Activated naive CD8-positive, alpha-beta T cell treated with anti-CD3 and anti-CD28 coated beads for 36 hours (primary cell): ENCODE measurements at regions not wholly inside any gene's neighbourhood (a gene's known extent, or its start where the extent isn't known, plus 50 kb on each side); places are given as distances from the start of the nearest gene placed in this dataset.
"Not testable (repeated sequence)": the region's sequence is repeated elsewhere in the genome, so short reads cannot be mapped to it uniquely, and the experiment has no call there.

ENCODE experiments used
- DNase-seq: peaks from one replicate; pipeline ENCODE4 v3.0.0; 2021
- H3K27ac Mint-ChIP-seq: one replicate; pipeline ENCODE4 v1.8.0; 2022; ENCODE audit warnings: mild to moderate bottlenecking, moderate library complexity, mixed read lengths
- H3K27me3 Mint-ChIP-seq: one replicate; pipeline ENCODE4 v1.8.0; 2022; ENCODE audit warnings: mild to moderate bottlenecking, mixed read lengths
- H3K36me3 Mint-ChIP-seq: one replicate; pipeline ENCODE4 v1.8.0; 2021; ENCODE audit warnings: mild to moderate bottlenecking, mixed read lengths
- H3K4me1 Mint-ChIP-seq: one replicate; pipeline ENCODE4 v1.8.0; 2021; ENCODE audit warnings: mixed read lengths
- H3K4me3 Mint-ChIP-seq: one replicate; pipeline ENCODE4 v1.8.0; 2022; ENCODE audit warnings: mild to moderate bottlenecking, moderate library complexity, mixed read lengths
- H3K9me3 Mint-ChIP-seq: one replicate; pipeline ENCODE4 v1.8.0; 2022; ENCODE audit warnings: mixed read lengths

- Mint-ChIP-seq H3K36me3 (no peaks in the 10 kb centered on the region), H3K4me3 (no peak overlapping the region), H3K27me3 (no peaks in the 10 kb centered on the region), H3K27ac (no peak overlapping the region), H3K4me1 (no peaks in the 10 kb centered on the region), H3K9me3 (no peaks in the 10 kb centered on the region)
- DNase-seq = no peak
These were observed 779.7 kb upstream of the PKDCC start for GRCh38 chr2:41267929-41268659.

- Mint-ChIP-seq H3K9me3 (no peaks in the 10 kb centered on the region), H3K4me3 (no peak overlapping the region), H3K27me3 (no peaks in the 10 kb centered on the region), H3K27ac (no peak overlapping the region), H3K36me3 (no peaks in the 10 kb centered on the region), H3K4me1 (no peaks in the 10 kb centered on the region)
- DNase-seq = no peak
These were observed 764.6 kb upstream of the PKDCC start for GRCh38 chr2:41283079-41283775.

DNA sequence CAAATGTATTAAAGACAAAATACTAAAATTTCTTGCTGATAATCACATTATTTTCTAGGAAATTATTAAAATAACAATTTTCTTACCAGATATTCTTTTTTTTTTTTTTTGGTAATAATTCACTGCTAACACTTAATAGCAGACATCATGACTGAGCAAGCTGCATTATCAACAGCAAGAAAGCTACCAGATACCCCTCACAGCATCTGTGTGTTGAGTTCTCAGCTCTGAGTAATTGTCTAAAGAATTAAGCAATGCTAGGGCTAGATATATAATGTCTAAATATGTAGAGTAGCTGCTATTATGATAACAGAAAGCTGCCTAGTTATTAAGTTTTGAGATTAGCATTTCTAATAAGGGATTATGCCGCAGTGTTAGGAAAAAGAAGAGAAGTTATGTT, 754.3 kb upstream of the PKDCC start:
- H3K36me3 Mint-ChIP-seq = no peaks in the 10 kb centered on the region
- no peak overlapping the region for H3K27ac Mint-ChIP-seq
- no peaks in the 10 kb centered on the region for H3K27me3 Mint-ChIP-seq
- H3K4me3 Mint-ChIP-seq = no peak overlapping the region
- no peaks in the 10 kb centered on the region for H3K4me1 Mint-ChIP-seq
- H3K9me3 Mint-ChIP-seq = no peaks in the 10 kb centered on the region
- no peak for DNase-seq

GRCh38 chr2:41294331-41294730, 753.5 kb upstream of the PKDCC start:
- no peaks in the 10 kb centered on the region for H3K27me3 Mint-ChIP-seq
- H3K36me3 Mint-ChIP-seq = no peaks in the 10 kb centered on the region
- no peaks in the 10 kb centered on the region for H3K9me3 Mint-ChIP-seq
- H3K27ac Mint-ChIP-seq = no peak overlapping the region
- H3K4me1 Mint-ChIP-seq = no peaks in the 10 kb centered on the region
- no peak overlapping the region for H3K4me3 Mint-ChIP-seq
- DNase-seq = no peak

- Mint-ChIP-seq H3K36me3 (no peaks in the 10 kb centered on the region), H3K4me1 (no peaks in the 10 kb centered on the region), H3K9me3 (no peaks in the 10 kb centered on the region), H3K4me3 (no peak overlapping the region), H3K27ac (no peak overlapping the region), H3K27me3 (no peaks in the 10 kb centered on the region)
- DNase-seq = no peak
These were observed 734.7 kb upstream of the PKDCC start for GRCh38 chr2:41313082-41313481.

DNA sequence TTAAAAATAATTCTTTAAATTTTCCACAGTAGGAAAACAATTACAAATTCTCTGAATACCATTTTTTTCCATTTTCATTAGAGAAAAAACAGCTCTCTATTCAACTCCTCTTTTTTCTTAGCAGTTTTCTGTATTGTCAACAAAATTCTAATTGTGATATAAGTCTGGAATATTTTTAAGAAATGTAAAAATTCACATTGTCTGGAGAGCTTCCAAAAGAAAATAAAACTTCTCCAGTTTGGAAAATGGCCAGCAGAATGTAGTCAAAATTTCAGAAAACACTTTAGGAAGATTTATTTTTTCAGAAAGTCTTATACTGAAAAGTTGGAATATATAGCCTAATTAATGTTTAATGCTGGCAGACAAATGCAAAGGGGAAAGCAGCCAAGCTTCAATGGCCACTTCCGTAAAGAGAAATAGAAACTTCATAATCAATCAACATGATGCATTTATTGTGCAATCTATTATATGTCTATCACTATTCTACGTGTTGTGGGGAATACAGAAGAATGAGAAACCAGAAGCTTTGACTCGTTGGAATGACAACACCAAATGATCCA, 733.2 kb upstream of the PKDCC start:
- H3K36me3 Mint-ChIP-seq = no peaks in the 10 kb centered on the region
- H3K4me3 Mint-ChIP-seq = no peak overlapping the region
- no peak overlapping the region for H3K27ac Mint-ChIP-seq
- no peaks in the 10 kb centered on the region for H3K27me3 Mint-ChIP-seq
- no peaks in the 10 kb centered on the region for H3K4me1 Mint-ChIP-seq
- no peaks in the 10 kb centered on the region for H3K9me3 Mint-ChIP-seq
- DNase-seq = no peak

GRCh38 chr2:41319437-41319836, 728.4 kb upstream of the PKDCC start:
- Mint-ChIP-seq H3K27ac (no peak overlapping the region), H3K36me3 (no peaks in the 10 kb centered on the region), H3K27me3 (no peaks in the 10 kb centered on the region), H3K9me3 (no peaks in the 10 kb centered on the region), H3K4me3 (no peak overlapping the region), H3K4me1 (no peaks in the 10 kb centered on the region)
- DNase-seq = no peak

GRCh38 chr2:41320491-41320890, 727.3 kb upstream of the PKDCC start:
- no peak overlapping the region for H3K27ac Mint-ChIP-seq
- H3K27me3 Mint-ChIP-seq = no peaks in the 10 kb centered on the region
- DNase-seq = no peak
- H3K36me3 Mint-ChIP-seq = no peaks in the 10 kb centered on the region
- H3K4me3 Mint-ChIP-seq = no peak overlapping the region
- no peaks in the 10 kb centered on the region for H3K4me1 Mint-ChIP-seq
- H3K9me3 Mint-ChIP-seq = no peaks in the 10 kb centered on the region

GRCh38 chr2:41321351-41321750, 726.5 kb upstream of the PKDCC start:
- no peaks in the 10 kb centered on the region for H3K4me1 Mint-ChIP-seq

GRCh38 chr2:41326851-41327250, 721.0 kb upstream of the PKDCC start:
- Mint-ChIP-seq H3K27ac (no peak overlapping the region), H3K9me3 (no peaks in the 10 kb centered on the region), H3K4me3 (no peak overlapping the region), H3K27me3 (no peaks in the 10 kb centered on the region), H3K4me1 (no peaks in the 10 kb centered on the region), H3K36me3 (no peaks in the 10 kb centered on the region)
- DNase-seq = no peak

More at GRCh38 chr2:41321351-41321750, 726.5 kb upstream of the PKDCC start:
- H3K36me3 Mint-ChIP-seq = no peaks in the 10 kb centered on the region
- H3K4me3 Mint-ChIP-seq = no peak overlapping the region
- no peaks in the 10 kb centered on the region for H3K27me3 Mint-ChIP-seq
- H3K27ac Mint-ChIP-seq = no peak overlapping the region
- DNase-seq = no peak
- no peaks in the 10 kb centered on the region for H3K9me3 Mint-ChIP-seq

DNA sequence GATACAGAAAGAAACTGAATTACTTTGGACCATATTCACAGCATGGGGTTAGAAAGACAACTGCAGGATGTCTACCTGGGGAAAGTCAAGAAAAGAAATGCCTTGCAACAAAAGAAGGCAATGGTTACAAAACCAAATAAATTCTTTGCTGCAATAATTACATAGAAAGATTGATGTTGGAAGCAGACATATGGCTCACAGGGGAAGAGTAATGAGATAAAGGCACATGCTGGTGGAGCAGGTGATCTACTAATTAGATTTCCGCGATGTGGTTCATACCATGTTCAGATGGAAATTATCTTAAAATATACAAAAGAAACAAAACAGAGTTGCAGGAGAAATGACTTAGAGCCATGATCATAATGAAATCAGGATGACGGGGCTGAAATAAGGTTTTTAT, 718.8 kb upstream of the PKDCC start:
- no peak overlapping the region for H3K27ac Mint-ChIP-seq
- no peaks in the 10 kb centered on the region for H3K27me3 Mint-ChIP-seq
- H3K9me3 Mint-ChIP-seq = no peaks in the 10 kb centered on the region
- H3K4me3 Mint-ChIP-seq = no peak overlapping the region
- H3K36me3 Mint-ChIP-seq = no peaks in the 10 kb centered on the region
- no peak for DNase-seq
- H3K4me1 Mint-ChIP-seq = no peaks in the 10 kb centered on the region

DNA sequence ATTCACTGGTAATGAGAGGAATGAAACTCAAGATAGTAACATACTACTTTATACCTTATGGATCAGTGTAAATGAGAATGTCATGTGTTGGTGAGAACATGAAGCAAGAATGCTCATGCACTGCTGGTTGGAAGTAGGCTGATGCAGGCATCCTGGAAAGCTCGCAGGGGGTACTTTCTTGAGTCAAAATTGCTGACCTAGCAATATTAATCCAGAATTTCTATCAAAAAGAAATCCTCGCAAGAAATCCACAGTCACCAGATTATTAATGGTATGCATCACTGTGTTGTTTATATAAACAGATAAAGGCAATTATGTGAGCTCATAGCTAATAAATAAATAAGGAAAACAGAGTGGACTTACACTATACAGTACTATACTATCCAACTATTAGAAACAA, 713.7 kb upstream of the PKDCC start:
- H3K4me1 Mint-ChIP-seq = no peaks in the 10 kb centered on the region
- no peaks in the 10 kb centered on the region for H3K9me3 Mint-ChIP-seq
- no peak for DNase-seq
- H3K27me3 Mint-ChIP-seq = no peaks in the 10 kb centered on the region
- H3K36me3 Mint-ChIP-seq = no peaks in the 10 kb centered on the region
- H3K4me3 Mint-ChIP-seq = no peak overlapping the region
- H3K27ac Mint-ChIP-seq = no peak overlapping the region

DNA sequence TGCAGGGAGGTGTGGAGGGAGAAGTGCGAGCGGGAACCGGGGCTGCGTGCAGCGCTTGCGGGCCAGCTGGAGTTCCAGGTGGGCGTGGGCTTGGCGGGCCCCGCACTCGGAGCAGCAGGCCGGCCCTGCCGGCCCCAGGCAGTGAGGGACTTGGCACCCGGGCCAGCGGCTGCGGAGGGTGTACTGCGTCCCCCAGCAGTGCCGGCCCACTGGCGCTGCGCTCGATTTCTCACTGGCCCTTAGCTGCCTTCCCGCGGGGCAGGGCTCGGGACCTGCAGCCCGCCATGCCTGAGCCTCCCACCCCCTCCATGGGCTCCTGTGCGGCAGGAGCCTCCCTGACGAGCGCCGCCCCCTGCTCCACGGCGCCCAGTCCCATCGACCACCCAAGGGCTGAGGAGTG, 712.2 kb upstream of the PKDCC start:
- DNase-seq, H3K27me3 Mint-ChIP-seq, H3K4me1 Mint-ChIP-seq, H3K9me3 Mint-ChIP-seq, H3K36me3 Mint-ChIP-seq, H3K27ac Mint-ChIP-seq, H3K4me3 Mint-ChIP-seq: not testable (repeated sequence)

DNA sequence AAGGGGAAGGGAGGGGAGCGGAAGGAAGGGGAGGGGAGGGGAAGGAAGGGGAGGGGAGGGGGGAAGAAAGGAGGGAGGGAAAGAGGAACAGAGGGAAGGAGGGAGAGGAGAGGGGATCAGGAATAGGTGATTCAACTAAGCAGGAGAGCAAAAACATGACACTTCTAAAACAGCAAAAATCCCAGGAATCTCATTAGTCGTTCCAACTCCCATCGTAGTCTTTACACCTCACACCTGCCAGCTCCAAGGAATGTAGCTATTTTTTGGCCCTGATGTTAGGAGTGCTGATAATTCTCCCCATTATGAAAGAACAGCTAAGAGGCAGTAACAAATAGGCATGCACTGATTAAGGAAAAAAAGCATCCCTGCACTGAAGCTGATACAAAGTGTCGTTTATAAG, 709.9 kb upstream of the PKDCC start:
- Mint-ChIP-seq H3K27me3 (no peaks in the 10 kb centered on the region), H3K36me3 (no peaks in the 10 kb centered on the region), H3K4me3 (no peak overlapping the region)

GRCh38 chr2:41344529-41344928, 703.3 kb upstream of the PKDCC start:
- Mint-ChIP-seq H3K27ac (no peak overlapping the region), H3K9me3 (no peaks in the 10 kb centered on the region), H3K36me3 (no peaks in the 10 kb centered on the region), H3K27me3 (no peaks in the 10 kb centered on the region), H3K4me3 (no peak overlapping the region), H3K4me1 (no peaks in the 10 kb centered on the region)
- no peak for DNase-seq

More for the DNA sequence above, 709.9 kb upstream of the PKDCC start:
- no peaks in the 10 kb centered on the region for H3K4me1 Mint-ChIP-seq
- no peak overlapping the region for H3K27ac Mint-ChIP-seq
- no peak for DNase-seq
- no peaks in the 10 kb centered on the region for H3K9me3 Mint-ChIP-seq

- no peak overlapping the region for H3K4me3 Mint-ChIP-seq
- DNase-seq = no peak
- peaks cover 3% of the 10 kb centered on the region for H3K27me3 Mint-ChIP-seq
- no peaks in the 10 kb centered on the region for H3K9me3 Mint-ChIP-seq
- no peaks in the 10 kb centered on the region for H3K4me1 Mint-ChIP-seq
- H3K27ac Mint-ChIP-seq = no peak overlapping the region
- no peaks in the 10 kb centered on the region for H3K36me3 Mint-ChIP-seq
These were observed 694.8 kb upstream of the PKDCC start for GRCh38 chr2:41353060-41353459.
